ENCODE measurements at regions not wholly inside any gene's neighbourhood (a gene's known extent, or its start where the extent isn't known, plus 50 kb on each side); places are given as distances from the start of the nearest gene placed in this dataset.

DNA sequence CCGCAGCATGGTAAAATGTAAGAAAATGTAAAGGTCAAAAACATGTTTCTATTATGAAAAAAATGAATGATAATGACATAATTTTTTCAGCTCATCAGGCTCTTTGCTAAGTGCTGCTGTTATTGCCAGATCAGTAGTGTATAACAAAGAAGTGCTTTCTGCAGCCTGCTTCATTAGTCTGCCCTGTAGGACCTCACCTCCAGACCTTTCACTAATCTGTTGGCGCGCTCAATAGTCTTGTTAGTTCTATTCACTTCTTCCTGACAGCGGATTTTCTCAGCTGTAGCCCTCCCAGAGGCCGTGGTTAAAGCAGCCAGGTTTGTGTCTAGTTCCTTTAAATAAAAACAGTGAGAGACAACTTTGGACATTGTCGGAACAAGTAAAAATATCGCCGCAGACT, 97.7 kb downstream of the CDCA7 start:
- Mint-ChIP-seq H3K4me1 (peaks cover 6% of the 10 kb centered on the region), H3K4me3 (no peak overlapping the region), H3K9me3 (peaks cover 1% of the 10 kb centered on the region), H3K27ac (no peak overlapping the region), H3K27me3 (peaks cover 14% of the 10 kb centered on the region), H3K36me3 (no peaks in the 10 kb centered on the region)
- ATAC-seq (ENCODE audit: low read depth) (no peak), DNase-seq (ENCODE audit: low spot score in 2 of 2) (no peak)

DNA sequence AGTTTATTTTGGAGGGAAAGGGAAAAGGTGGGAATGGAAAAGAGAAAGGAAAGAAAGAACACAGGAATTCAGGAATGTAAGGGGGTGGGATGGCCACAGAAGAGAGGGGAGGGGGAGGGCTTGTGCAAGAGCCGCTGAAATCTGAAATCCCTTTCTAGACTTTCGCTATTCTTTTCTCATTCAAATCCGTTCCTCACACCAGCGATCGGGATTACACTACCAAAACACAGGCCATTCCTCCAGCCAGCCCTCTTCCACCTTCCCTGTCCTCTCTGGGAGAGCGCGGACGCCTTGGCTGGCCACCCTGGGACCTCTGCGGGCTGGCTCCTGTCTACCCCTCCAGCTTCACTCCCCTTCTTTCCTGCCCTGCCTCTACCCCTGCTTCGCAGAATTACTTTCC, 102.3 kb downstream of the CDCA7 start:
- H3K27me3 Mint-ChIP-seq: peaks cover 21% of the 10 kb centered on the region
- ATAC-seq (ENCODE audit: low read depth) (no peak), DNase-seq (ENCODE audit: low spot score in 2 of 2) (no peak)
- no peak overlapping the region for H3K27ac Mint-ChIP-seq
- H3K4me3 Mint-ChIP-seq: no peak overlapping the region
- H3K9me3 Mint-ChIP-seq: no peaks in the 10 kb centered on the region
- no peaks in the 10 kb centered on the region for H3K36me3 Mint-ChIP-seq
- H3K4me1 Mint-ChIP-seq: no peaks in the 10 kb centered on the region

DNA sequence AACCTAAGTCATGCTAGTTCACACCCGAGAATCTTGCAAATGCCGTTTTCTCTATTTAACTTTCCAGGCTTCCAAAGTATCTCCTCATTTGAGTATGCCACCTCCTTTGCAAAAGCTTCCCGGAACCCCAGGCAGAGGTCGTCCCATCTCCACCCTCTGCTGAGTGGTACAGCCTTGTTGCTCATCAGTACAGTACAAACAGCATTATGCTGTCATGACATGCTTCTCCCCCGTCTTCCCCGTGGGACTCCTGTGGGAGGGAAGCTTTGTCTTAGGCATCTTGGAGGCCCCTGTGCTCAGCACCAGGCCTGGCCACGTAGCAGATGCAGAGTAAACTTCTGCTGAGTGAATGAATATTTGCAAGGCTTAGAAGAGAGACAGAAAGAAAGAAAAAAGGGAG, 102.7 kb downstream of the CDCA7 start:
- Mint-ChIP-seq H3K9me3 (no peaks in the 10 kb centered on the region), H3K4me1 (no peaks in the 10 kb centered on the region), H3K36me3 (no peaks in the 10 kb centered on the region), H3K27me3 (peaks cover 21% of the 10 kb centered on the region), H3K4me3 (no peak overlapping the region), H3K27ac (no peak overlapping the region)
- no peak for DNase-seq (ENCODE audit: low spot score in 2 of 2)
- ATAC-seq (ENCODE audit: low read depth): no peak

DNA sequence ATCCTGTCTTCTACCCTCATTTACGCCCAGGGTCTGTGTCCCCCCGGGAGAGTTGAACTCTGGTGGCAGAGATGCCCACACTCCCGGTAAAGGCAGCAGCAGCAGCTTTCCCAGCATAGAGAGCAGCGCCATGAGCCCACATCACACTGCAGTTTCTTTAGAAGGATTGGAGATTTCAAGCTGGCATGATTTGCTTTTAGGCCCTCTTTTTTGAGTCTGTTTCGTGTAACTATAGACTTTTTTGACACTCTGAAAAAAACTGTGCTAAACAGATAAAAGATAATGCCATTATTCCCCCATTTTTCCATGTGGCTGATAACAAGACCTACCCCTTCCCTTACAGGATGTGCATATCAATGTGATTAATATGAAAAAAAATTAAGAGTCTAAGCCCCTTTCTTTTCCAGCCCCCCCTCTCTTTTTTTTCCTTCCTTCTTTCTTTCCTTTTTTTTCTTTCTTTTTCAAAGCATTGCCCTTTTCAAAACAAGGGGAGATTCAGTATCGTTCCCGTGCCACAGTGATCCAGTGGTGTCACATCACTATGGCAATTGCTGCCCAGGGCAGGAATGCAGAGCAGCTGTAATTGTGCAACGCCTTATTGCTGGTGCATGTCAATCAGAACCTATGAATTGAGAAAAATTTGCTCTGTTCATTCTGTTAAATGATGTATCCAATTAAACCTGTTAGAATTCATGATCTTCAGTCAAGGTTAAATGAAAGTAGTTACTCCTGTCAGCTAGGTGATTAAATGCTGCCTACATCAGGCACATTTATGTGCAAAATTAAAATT, 104.5 kb downstream of the CDCA7 start:
- no peaks in the 10 kb centered on the region for H3K9me3 Mint-ChIP-seq
- no peaks in the 10 kb centered on the region for H3K4me1 Mint-ChIP-seq
- DNase-seq (ENCODE audit: low spot score in 2 of 2): no peak
- no peaks in the 10 kb centered on the region for H3K36me3 Mint-ChIP-seq
- no peak overlapping the region for H3K27ac Mint-ChIP-seq
- no peak for ATAC-seq (ENCODE audit: low read depth)
- H3K27me3 Mint-ChIP-seq: peaks cover 20% of the 10 kb centered on the region
- no peak overlapping the region for H3K4me3 Mint-ChIP-seq

DNA sequence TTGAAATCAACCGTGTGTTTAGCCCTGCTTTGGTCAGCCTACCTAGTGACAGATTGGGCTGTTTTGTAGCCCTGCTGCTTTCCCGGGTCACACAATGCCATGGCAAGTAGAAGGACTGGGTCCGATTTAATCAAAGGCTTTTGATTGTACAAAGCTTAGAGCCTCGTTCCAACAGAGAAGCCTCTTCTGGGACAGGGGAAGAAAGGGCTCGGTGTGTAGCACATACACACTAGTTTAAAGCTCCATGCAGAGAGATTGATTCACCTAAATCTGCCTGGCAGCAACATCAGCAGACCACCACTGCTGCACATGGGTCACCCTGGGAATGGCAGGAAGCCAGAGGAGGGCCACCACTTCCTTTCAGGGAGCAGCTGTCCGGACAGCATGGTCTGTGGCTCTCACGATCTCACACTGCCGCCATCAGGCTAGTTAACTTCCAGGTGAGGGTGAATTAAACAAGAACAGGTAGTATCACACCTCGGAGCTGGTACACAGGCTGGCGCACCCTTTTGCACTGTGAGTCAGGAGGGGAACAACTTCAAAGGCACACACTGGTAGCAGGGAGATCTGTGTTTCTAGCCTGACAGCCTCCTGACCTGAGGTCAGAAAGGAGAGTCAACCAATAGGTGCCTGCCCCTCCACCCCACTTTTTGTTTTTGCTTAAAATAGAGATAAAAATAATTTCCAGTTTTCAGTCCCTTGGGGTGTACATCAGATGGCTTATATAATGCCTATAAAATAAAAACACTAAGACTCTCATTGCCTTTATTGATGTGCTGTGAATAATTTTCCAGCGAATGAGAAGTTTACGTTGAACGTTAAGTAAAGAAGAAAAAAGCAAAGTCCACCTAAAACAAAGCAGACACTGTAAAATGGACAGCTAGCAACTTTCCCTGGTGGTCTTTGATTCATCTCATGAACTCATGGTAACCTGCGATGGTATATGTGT, 108.5 kb downstream of the CDCA7 start:
- DNase-seq (ENCODE audit: low spot score in 2 of 2): no peak
- Mint-ChIP-seq H3K4me3 (no peak overlapping the region), H3K4me1 (no peaks in the 10 kb centered on the region), H3K36me3 (no peaks in the 10 kb centered on the region), H3K9me3 (no peaks in the 10 kb centered on the region), H3K27ac (no peak overlapping the region), H3K27me3 (peaks cover 8% of the 10 kb centered on the region)
- no peak for ATAC-seq (ENCODE audit: low read depth)

DNA sequence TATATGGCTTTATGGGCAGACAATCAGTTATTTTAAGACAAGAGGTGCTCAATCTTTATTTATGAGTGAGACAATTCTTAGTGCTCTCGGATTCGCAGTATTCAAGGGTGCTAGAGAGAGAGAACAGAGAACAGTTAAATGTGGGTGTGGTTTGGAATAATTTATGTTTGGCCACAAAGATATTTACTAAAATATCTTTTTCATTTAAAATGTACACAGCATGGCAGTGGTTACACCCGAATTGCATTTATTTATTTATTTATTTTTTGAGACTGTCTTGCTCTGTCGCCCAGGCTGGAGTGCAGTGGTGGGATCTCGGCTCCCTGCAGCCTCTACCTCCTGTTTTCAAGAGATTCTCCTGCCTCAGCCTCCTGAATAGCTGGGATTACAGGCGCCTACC, 109.2 kb downstream of the CDCA7 start:
- Mint-ChIP-seq H3K27me3 (peaks cover 8% of the 10 kb centered on the region), H3K27ac (no peak overlapping the region), H3K4me1 (no peaks in the 10 kb centered on the region), H3K36me3 (no peaks in the 10 kb centered on the region), H3K4me3 (no peak overlapping the region), H3K9me3 (no peaks in the 10 kb centered on the region)
- ATAC-seq (ENCODE audit: low read depth): no peak
- DNase-seq (ENCODE audit: low spot score in 2 of 2): no peak

DNA sequence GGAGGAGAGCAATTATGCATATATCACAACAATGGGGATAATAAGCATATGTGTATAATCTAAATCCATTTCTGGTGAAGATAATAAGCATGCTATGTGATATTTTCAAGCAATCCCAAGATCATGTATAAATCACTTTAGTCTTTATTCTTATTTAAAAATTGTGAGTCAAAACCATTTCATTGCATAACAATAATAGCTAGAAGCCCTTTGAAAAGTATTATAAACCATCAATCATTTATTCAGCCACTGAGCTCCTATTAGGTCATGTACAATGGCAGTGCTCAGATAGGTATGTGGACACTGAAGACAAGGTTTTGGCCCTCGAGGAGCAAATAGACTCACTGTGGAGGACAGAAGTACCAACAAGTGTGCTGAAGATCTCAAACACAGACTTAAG, 113.1 kb downstream of the CDCA7 start:
- H3K27ac Mint-ChIP-seq: no peak overlapping the region
- ATAC-seq (ENCODE audit: low read depth): no peak
- H3K36me3 Mint-ChIP-seq: no peaks in the 10 kb centered on the region
- peaks cover 7% of the 10 kb centered on the region for H3K27me3 Mint-ChIP-seq
- DNase-seq (ENCODE audit: low spot score in 2 of 2): no peak
- peaks cover 2% of the 10 kb centered on the region for H3K9me3 Mint-ChIP-seq
- H3K4me3 Mint-ChIP-seq: no peak overlapping the region
- H3K4me1 Mint-ChIP-seq: no peaks in the 10 kb centered on the region

DNA sequence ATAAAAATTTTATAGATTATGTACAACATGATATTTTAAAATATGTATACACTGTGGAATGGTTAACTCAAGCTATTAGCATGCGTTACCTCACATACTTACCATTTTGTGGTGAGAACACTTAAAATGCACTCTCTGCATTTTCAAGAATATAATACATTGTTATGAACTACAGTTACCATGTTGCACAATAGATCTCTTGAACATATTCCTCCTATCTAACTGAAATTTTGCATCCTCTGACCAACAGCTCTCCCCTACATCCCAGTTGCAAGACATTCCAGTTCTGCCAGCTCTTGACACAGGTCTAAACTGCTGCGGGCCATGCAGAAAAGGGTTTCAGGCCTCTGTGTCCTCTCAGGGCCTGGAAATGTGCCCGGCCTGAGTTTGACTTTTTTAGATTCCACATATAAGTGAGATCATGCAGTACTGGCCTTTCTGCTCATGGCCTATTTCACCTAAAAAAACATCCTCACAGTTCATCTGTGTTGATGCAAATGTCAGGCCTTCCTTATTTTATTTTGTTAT, 113.7 kb downstream of the CDCA7 start:
- H3K9me3 Mint-ChIP-seq: peaks cover 2% of the 10 kb centered on the region
- no peaks in the 10 kb centered on the region for H3K36me3 Mint-ChIP-seq
- H3K27ac Mint-ChIP-seq: no peak overlapping the region
- H3K4me3 Mint-ChIP-seq: no peak overlapping the region
- H3K4me1 Mint-ChIP-seq: no peaks in the 10 kb centered on the region
- H3K27me3 Mint-ChIP-seq: peaks cover 5% of the 10 kb centered on the region
- DNase-seq (ENCODE audit: low spot score in 2 of 2) (no peak), ATAC-seq (ENCODE audit: low read depth) (no peak)

DNA sequence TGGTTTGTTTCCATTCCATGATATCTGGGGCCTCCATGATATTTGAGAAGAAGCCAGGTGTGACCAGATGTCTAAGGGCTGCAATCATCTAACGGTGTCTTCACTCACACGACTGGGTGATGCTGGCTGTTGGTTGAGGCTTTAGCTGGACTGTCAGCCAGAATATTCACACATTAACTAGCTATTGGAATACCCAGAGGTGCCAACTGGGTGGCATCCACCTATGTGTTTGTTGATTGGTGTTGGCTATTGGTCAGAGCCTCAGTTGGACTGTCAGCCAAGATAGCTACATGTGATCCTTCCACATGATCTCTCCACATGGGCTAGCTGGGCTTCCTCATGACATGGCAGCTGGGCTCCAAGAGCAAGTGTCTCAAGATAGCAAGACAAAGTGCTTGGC, 117.4 kb downstream of the CDCA7 start:
- Mint-ChIP-seq H3K27me3 (peaks cover 8% of the 10 kb centered on the region), H3K4me3 (no peak overlapping the region), H3K4me1 (no peaks in the 10 kb centered on the region), H3K27ac (no peak overlapping the region), H3K36me3 (no peaks in the 10 kb centered on the region), H3K9me3 (peaks cover 2% of the 10 kb centered on the region)
- no peak for DNase-seq (ENCODE audit: low spot score in 2 of 2)
- ATAC-seq (ENCODE audit: low read depth): no peak

DNA sequence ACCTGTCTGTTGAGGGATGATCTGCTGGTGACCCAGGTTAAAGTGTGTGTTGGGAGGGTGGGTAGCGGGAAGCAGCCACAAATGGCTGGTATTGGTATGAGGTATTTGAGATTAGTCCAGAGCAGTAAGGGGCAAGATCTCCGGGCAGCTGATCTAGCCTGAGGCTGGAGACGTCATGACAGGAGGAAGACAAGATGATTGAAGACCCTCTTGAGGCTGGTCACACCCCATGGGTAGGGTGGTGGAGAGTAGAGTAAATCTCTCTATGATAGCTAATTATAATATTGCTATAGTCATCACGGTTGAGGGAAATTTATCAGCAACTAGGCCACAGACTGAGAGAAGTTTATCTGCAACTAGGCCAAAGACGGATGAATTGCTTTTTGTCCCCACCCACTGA, 128.5 kb downstream of the CDCA7 start:
- Mint-ChIP-seq H3K27ac (no peak overlapping the region), H3K9me3 (no peaks in the 10 kb centered on the region), H3K27me3 (peaks cover 2% of the 10 kb centered on the region), H3K4me3 (no peak overlapping the region), H3K36me3 (no peaks in the 10 kb centered on the region), H3K4me1 (no peaks in the 10 kb centered on the region)
- ATAC-seq (ENCODE audit: low read depth): no peak
- no peak for DNase-seq (ENCODE audit: low spot score in 2 of 2)

DNA sequence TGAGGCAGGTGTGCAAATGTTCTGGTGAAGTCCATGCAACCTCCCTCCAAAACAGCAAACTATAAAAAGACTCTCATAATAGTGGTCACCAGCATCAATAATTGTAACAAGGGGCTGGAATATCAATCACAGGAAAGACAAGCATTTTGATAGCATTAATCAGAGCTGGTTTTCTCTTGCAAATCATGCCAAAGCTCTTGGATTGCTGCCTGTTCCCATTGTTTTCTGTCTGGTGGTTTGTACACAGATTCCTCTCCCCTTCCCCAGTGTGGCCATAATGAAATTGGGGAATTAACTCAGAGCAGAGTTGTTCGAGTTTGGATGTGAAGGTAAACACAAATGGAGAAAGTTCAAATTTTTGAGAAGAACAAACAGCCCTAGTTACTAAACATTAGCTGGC, 134.2 kb downstream of the CDCA7 start:
- no peak for ATAC-seq (ENCODE audit: low read depth)
- no peak overlapping the region for H3K4me3 Mint-ChIP-seq

DNA sequence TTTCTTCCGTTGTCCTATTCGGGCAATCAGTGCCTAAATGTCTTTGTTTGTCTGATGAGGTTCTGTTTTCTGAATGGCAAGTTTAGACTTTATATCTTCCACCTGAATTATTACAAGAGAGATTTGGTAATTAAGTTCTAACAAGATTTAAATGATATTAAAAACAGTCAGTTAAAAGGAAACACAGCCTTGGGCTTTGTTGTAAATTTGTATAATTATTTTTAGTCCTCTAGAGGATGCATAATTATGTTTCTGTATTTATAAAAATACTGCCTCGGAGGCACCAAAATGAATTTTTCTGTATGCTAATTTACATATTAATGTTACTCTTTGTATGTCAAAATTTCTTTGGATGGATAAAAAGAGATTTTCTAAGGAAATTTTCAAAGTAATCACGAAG, 136.7 kb downstream of the CDCA7 start:
- Mint-ChIP-seq H3K4me1 (no peaks in the 10 kb centered on the region), H3K9me3 (no peaks in the 10 kb centered on the region), H3K4me3 (no peak overlapping the region), H3K27ac (no peak overlapping the region), H3K27me3 (peaks cover 4% of the 10 kb centered on the region), H3K36me3 (no peaks in the 10 kb centered on the region)
- no peak for ATAC-seq (ENCODE audit: low read depth)
- DNase-seq (ENCODE audit: low spot score in 2 of 2): no peak

More for the DNA sequence above, 134.2 kb downstream of the CDCA7 start:
- H3K27ac Mint-ChIP-seq: no peak overlapping the region
- no peaks in the 10 kb centered on the region for H3K4me1 Mint-ChIP-seq
- H3K27me3 Mint-ChIP-seq: peaks cover 4% of the 10 kb centered on the region
- H3K9me3 Mint-ChIP-seq: no peaks in the 10 kb centered on the region
- DNase-seq (ENCODE audit: low spot score in 2 of 2): no peak
- H3K36me3 Mint-ChIP-seq: no peaks in the 10 kb centered on the region

DNA sequence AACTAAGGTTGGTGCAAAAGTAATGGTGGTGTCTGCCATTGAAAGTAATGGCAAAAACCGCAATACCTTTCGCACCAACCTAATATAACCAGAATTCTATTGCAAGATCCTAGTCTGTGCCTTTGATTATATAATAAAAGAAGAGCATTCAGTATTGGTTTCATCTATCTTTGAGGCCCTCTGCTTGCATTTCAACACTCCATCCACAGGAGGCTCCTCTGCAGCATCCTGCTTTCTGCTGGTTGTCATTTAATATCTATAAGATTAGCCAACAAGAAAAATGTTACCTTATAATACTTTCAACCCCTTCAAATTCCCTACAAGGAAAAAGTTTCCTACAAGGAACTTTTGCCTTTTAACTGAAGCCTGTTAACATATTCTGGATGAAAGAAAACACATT, 139.2 kb downstream of the CDCA7 start:
- Mint-ChIP-seq H3K4me1 (no peaks in the 10 kb centered on the region), H3K36me3 (no peaks in the 10 kb centered on the region), H3K4me3 (no peak overlapping the region), H3K9me3 (no peaks in the 10 kb centered on the region), H3K27ac (no peak overlapping the region), H3K27me3 (peaks cover 2% of the 10 kb centered on the region)
- DNase-seq (ENCODE audit: low spot score in 2 of 2) (no peak), ATAC-seq (ENCODE audit: low read depth) (no peak)

DNA sequence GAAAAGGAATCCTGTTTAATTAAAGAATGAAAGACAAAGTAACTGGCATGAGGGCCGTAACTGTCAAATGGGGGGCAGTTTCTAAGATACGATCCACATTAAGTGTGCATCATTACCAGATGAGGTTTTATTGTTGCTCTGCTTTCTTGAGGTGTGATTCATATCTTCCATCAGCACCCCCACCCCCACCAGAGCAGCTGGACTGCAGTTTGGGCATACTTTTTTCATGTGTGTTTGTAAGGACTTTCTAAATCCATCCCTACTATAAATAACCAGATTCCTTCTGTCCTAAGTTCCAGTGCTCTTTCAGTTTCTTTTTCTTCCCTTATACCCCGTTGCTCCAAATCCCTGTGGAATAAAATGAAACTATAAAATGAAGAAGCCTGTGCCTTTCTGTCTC, 142.1 kb downstream of the CDCA7 start:
- Mint-ChIP-seq H3K4me1 (no peaks in the 10 kb centered on the region), H3K27ac (no peak overlapping the region), H3K9me3 (peaks cover 3% of the 10 kb centered on the region), H3K4me3 (no peak overlapping the region), H3K36me3 (no peaks in the 10 kb centered on the region), H3K27me3 (peaks cover 4% of the 10 kb centered on the region)
- DNase-seq (ENCODE audit: low spot score in 2 of 2) (no peak), ATAC-seq (ENCODE audit: low read depth) (no peak)
